ENCODE measurements at regions not wholly inside any gene's neighbourhood (a gene's known extent, or its start where the extent isn't known, plus 50 kb on each side); places are given as distances from the start of the nearest gene placed in this dataset.

GRCh38 chr12:87163122-87163521, 866.1 kb downstream of the C12orf50 start:
- no peak overlapping the region for H3K27ac Mint-ChIP-seq (ENCODE audit: unreplicated experiment)
- peaks cover 4% of the 10 kb centered on the region for H3K9me3 Mint-ChIP-seq (ENCODE audit: unreplicated experiment)
- no peak for DNase-seq
- no peak overlapping the region for H3K4me3 Mint-ChIP-seq (ENCODE audit: unreplicated experiment)
- H3K36me3 Mint-ChIP-seq (ENCODE audit: unreplicated experiment), result peaks cover 4% of the 10 kb centered on the region
- H3K4me1 Mint-ChIP-seq (ENCODE audit: low read depth, unreplicated experiment), result no peaks in the 10 kb centered on the region
- H3K27me3 Mint-ChIP-seq (ENCODE audit: unreplicated experiment), result no peaks in the 10 kb centered on the region
- no peak for TF ChIP-seq CTCF (IDR thresholded peaks at IDR 0.05; ENCODE audit: partially characterized antibody, unreplicated experiment)

DNA sequence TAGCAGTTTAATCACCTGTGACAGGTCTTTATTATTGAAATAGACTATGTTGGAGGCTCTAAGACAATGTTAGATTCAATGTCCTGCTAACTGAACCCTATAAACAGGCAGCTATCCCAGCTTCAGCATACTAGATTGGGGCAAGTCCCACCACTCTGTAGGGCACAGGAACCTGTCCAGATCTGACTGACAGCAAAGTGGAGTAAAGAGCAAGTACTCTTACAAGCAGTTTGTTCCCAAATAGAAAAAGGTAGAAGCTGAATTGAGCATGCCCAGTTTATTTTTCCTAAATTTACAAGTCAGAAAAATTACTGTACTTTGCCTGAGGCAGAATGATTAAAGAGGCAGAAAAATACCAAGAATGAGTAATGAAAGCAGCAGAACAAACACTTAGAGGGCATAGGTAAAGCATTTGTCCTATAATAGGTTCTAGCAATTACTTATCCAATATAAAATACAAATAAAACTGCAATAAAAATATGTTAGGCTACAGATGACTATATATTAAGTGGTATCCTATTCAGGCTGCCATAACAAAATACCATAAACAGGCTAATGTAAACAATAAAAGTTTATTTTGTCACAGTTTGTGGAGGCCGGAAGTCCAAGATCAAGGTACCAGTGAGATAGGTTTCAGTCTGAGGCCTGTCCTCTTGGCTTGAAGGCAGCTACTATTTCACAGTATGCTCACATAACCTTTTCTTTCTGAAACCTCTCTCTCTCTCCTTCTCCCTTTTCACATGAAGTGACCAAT, 868.2 kb downstream of the C12orf50 start:
- no peak for TF ChIP-seq CTCF (IDR thresholded peaks at IDR 0.05; ENCODE audit: partially characterized antibody, unreplicated experiment)
- Mint-ChIP-seq H3K27me3 (ENCODE audit: unreplicated experiment) (no peaks in the 10 kb centered on the region), H3K9me3 (ENCODE audit: unreplicated experiment) (no peaks in the 10 kb centered on the region), H3K27ac (ENCODE audit: unreplicated experiment) (no peak overlapping the region), H3K4me3 (ENCODE audit: unreplicated experiment) (no peak overlapping the region), H3K36me3 (ENCODE audit: unreplicated experiment) (no peaks in the 10 kb centered on the region), H3K4me1 (ENCODE audit: low read depth, unreplicated experiment) (no peaks in the 10 kb centered on the region)
- DNase-seq, result no peak

- Mint-ChIP-seq H3K27me3 (ENCODE audit: unreplicated experiment) (no peaks in the 10 kb centered on the region), H3K4me1 (ENCODE audit: low read depth, unreplicated experiment) (peaks cover 7% of the 10 kb centered on the region), H3K9me3 (ENCODE audit: unreplicated experiment) (no peaks in the 10 kb centered on the region), H3K27ac (ENCODE audit: unreplicated experiment) (no peak overlapping the region), H3K36me3 (ENCODE audit: unreplicated experiment) (no peaks in the 10 kb centered on the region), H3K4me3 (ENCODE audit: unreplicated experiment) (no peak overlapping the region)
- no peak for TF ChIP-seq CTCF (IDR thresholded peaks at IDR 0.05; ENCODE audit: partially characterized antibody, unreplicated experiment)
- DNase-seq, result no peak
Observed at GRCh38 chr12:87157791-87158190, 871.4 kb downstream of the C12orf50 start.

GRCh38 chr12:87155621-87156020, 873.6 kb downstream of the C12orf50 start:
- TF ChIP-seq CTCF (IDR thresholded peaks at IDR 0.05; ENCODE audit: partially characterized antibody, unreplicated experiment), result no peak
- Mint-ChIP-seq H3K4me1 (ENCODE audit: low read depth, unreplicated experiment) (peaks cover 16% of the 10 kb centered on the region), H3K27ac (ENCODE audit: unreplicated experiment) (no peak overlapping the region), H3K27me3 (ENCODE audit: unreplicated experiment) (no peaks in the 10 kb centered on the region), H3K4me3 (ENCODE audit: unreplicated experiment) (no peak overlapping the region), H3K36me3 (ENCODE audit: unreplicated experiment) (no peaks in the 10 kb centered on the region), H3K9me3 (ENCODE audit: unreplicated experiment) (no peaks in the 10 kb centered on the region)
- DNase-seq, result no peak

DNA sequence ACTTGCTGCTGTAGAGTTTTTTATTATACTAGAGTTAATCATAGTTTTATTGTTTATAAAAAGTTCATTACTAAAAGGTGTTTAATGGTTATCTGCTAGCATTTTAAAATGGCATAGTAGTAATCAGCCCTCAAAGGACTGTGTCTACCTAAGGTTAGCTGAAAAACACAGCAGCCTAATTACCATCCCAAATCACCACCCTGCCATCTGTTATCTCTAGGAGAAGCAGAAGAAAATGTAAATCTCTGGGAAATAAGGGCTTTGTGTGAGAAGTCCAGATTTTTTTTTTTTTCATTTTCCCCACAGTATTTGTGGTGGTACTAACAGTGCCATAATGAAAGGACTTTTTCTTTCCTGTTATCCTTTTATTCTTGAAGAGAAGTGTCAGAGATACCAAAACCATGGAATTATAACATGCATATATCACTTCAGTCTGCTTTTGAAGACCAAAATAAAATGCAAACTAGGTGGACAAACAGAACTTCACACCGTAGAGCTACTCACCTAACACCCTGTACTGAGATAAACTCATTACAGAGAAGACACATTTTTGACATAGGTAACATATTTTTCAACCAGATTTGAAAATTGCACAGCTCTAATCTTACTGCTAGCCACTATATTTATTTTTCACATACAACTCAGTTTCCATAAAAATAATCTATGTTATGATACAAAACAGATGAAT, 876.2 kb downstream of the C12orf50 start:
- no peaks in the 10 kb centered on the region for H3K36me3 Mint-ChIP-seq (ENCODE audit: unreplicated experiment)
- TF ChIP-seq CTCF (IDR thresholded peaks at IDR 0.05; ENCODE audit: partially characterized antibody, unreplicated experiment), result no peak

More for the DNA sequence above, 876.2 kb downstream of the C12orf50 start:
- H3K27ac Mint-ChIP-seq (ENCODE audit: unreplicated experiment), result peak overlapping the region; percentile 60
- no peak for DNase-seq
- peaks cover 16% of the 10 kb centered on the region for H3K4me1 Mint-ChIP-seq (ENCODE audit: low read depth, unreplicated experiment)
- H3K9me3 Mint-ChIP-seq (ENCODE audit: unreplicated experiment), result no peaks in the 10 kb centered on the region
- H3K27me3 Mint-ChIP-seq (ENCODE audit: unreplicated experiment), result peaks cover 2% of the 10 kb centered on the region
- no peak overlapping the region for H3K4me3 Mint-ChIP-seq (ENCODE audit: unreplicated experiment)

Measured in glutamatergic neuron (in vitro differentiated cells).